OCI-LY7 (cell line): ENCODE measurements at regions not wholly inside any gene's neighbourhood (a gene's known extent, or its start where the extent isn't known, plus 50 kb on each side); places are given as distances from the start of the nearest gene placed in this dataset.

Experiments used
- EZH2phosphoT487 ChIP-seq: fragments of 200-600 bp; sonication (generic); IDR thresholded peaks from 2 replicates; pipeline ENCODE4 v1.6.1; 2018; ENCODE audit warnings: low read depth, borderline replicate concordance, mild to moderate bottlenecking, mixed run types, antibody characterized with exemption, low read length, moderate library complexity, mixed read lengths
- TF ChIP-seq, protein P1 (sequence below): fragments of 200-600 bp; sonication (generic); conservative IDR thresholded peaks from 2 replicates; pipeline ENCODE4 v1.5.1; 2014; ENCODE audit warnings: mild to moderate bottlenecking, antibody characterized with exemption, low read length, moderate library complexity, mixed read lengths

DNA sequence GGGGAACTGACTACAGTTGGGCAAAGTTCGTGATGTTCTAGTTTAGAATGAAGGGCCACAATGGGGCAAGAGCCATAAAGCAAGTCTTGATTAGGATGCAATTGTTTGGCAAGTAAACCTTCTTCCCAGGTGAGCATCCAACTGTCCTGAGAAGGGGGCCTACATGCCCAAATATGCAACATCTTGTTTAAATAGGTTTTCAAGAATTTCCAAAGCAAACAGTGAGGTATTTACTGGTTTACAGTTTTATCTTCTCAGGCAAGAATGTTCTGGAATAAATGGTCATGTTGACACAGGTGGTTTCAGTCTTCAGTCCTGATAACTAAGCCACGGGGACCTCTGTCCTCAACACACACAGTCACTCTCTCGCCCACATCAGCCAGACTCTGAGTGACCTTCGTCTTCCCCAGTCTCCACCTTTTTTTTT lies 90.3 kb upstream of the FAM174B start:
- TF ChIP-seq, protein P1, sequence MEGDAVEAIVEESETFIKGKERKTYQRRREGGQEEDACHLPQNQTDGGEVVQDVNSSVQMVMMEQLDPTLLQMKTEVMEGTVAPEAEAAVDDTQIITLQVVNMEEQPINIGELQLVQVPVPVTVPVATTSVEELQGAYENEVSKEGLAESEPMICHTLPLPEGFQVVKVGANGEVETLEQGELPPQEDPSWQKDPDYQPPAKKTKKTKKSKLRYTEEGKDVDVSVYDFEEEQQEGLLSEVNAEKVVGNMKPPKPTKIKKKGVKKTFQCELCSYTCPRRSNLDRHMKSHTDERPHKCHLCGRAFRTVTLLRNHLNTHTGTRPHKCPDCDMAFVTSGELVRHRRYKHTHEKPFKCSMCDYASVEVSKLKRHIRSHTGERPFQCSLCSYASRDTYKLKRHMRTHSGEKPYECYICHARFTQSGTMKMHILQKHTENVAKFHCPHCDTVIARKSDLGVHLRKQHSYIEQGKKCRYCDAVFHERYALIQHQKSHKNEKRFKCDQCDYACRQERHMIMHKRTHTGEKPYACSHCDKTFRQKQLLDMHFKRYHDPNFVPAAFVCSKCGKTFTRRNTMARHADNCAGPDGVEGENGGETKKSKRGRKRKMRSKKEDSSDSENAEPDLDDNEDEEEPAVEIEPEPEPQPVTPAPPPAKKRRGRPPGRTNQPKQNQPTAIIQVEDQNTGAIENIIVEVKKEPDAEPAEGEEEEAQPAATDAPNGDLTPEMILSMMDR, result no peak
- TF ChIP-seq EZH2phosphoT487, result no peak
